ENCODE measurements at regions not wholly inside any gene's neighbourhood (a gene's known extent, or its start where the extent isn't known, plus 50 kb on each side); places are given as distances from the start of the nearest gene placed in this dataset.

DNA sequence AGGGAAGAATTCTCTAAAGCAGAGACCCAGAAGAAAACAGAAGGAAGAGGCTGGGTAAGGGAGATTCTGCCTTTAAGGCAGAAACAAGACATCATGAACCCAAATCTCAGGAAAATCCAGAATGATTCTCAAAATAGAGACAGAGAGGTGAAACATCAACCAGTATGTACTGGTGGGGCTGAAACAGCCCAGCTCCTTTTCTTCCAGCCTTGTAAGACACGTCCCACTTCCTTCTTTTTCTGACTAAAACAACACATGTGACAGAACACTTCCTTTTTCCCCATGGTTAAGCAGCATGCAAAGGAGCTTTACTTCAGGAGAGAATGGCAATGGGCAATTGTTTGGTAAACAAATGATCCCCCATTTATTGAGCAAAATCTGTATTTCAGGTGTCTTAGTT, 230.8 kb upstream of the NR4A3 start:
- TF ChIP-seq CTCF (conservative IDR thresholded peaks at IDR 0.05; ENCODE audit: low read depth, low read length): no peak
- no peak overlapping the region for H3K27ac ChIP-seq
- no peak overlapping the region for H3K4me3 ChIP-seq (IDR thresholded peaks at IDR 0.05; ENCODE audit: insufficient read depth, low read depth, low read length)
- no peak overlapping the region for H3K9ac ChIP-seq
- no peaks in the 10 kb centered on the region for H4K20me1 ChIP-seq (ENCODE audit: insufficient read depth)
- no peak overlapping the region for H2AFZ ChIP-seq (ENCODE audit: low read depth)
- H3K36me3 ChIP-seq (ENCODE audit: insufficient read depth): no peaks in the 10 kb centered on the region
- no peaks in the 10 kb centered on the region for H3K79me2 ChIP-seq (ENCODE audit: insufficient read depth, low read depth)
- H3K27me3 ChIP-seq (ENCODE audit: insufficient read depth, low read depth): no peaks in the 10 kb centered on the region
- peaks cover 11% of the 10 kb centered on the region for H3K4me1 ChIP-seq (ENCODE audit: low read depth, poor library complexity, severe bottlenecking)
- no peak overlapping the region for H3K4me2 ChIP-seq

- no peaks in the 10 kb centered on the region for H3K36me3 ChIP-seq (ENCODE audit: insufficient read depth)
- no peak overlapping the region for H3K4me2 ChIP-seq
- H3K27ac ChIP-seq: no peak overlapping the region
- H2AFZ ChIP-seq (ENCODE audit: low read depth): no peak overlapping the region
- H3K27me3 ChIP-seq (ENCODE audit: insufficient read depth, low read depth): no peaks in the 10 kb centered on the region
- H3K79me2 ChIP-seq (ENCODE audit: insufficient read depth, low read depth): no peaks in the 10 kb centered on the region
- TF ChIP-seq CTCF (conservative IDR thresholded peaks at IDR 0.05; ENCODE audit: low read depth, low read length): no peak
- no peak overlapping the region for H3K9ac ChIP-seq
- H3K4me1 ChIP-seq (ENCODE audit: low read depth, poor library complexity, severe bottlenecking): peaks cover 11% of the 10 kb centered on the region
- H3K4me3 ChIP-seq (IDR thresholded peaks at IDR 0.05; ENCODE audit: insufficient read depth, low read depth, low read length): no peak overlapping the region
- no peaks in the 10 kb centered on the region for H4K20me1 ChIP-seq (ENCODE audit: insufficient read depth)
Observed at GRCh38 chr9:99591770-99592169, 229.9 kb upstream of the NR4A3 start.

- Histone ChIP-seq H3K4me2 (no peak overlapping the region; the same call in 1 of the 2 replicates), H3K9ac (no peak overlapping the region), H3K36me3 (ENCODE audit: insufficient read depth) (no peaks in the 10 kb centered on the region), H4K20me1 (ENCODE audit: insufficient read depth) (no peaks in the 10 kb centered on the region), H3K4me1 (ENCODE audit: low read depth, poor library complexity, severe bottlenecking) (peaks cover 11% of the 10 kb centered on the region), H3K27ac (no peak overlapping the region), H3K27me3 (ENCODE audit: insufficient read depth, low read depth) (no peaks in the 10 kb centered on the region), H3K79me2 (ENCODE audit: insufficient read depth, low read depth) (no peaks in the 10 kb centered on the region), H3K4me3 (IDR thresholded peaks at IDR 0.05; ENCODE audit: insufficient read depth, low read depth, low read length) (no peak overlapping the region), H2AFZ (ENCODE audit: low read depth) (no peak overlapping the region)
- no peak for TF ChIP-seq CTCF (conservative IDR thresholded peaks at IDR 0.05; ENCODE audit: low read depth, low read length)
Observed at GRCh38 chr9:99592834-99593574, 228.7 kb upstream of the NR4A3 start.

GRCh38 chr9:99593610-99594009, 228.1 kb upstream of the NR4A3 start:
- H3K9ac ChIP-seq: no peak overlapping the region
- H3K36me3 ChIP-seq (ENCODE audit: insufficient read depth): no peaks in the 10 kb centered on the region
- no peak overlapping the region for H2AFZ ChIP-seq (ENCODE audit: low read depth)
- no peak overlapping the region for H3K27ac ChIP-seq
- no peak overlapping the region for H3K4me2 ChIP-seq
- H4K20me1 ChIP-seq (ENCODE audit: insufficient read depth): no peaks in the 10 kb centered on the region
- TF ChIP-seq CTCF (conservative IDR thresholded peaks at IDR 0.05; ENCODE audit: low read depth, low read length): no peak
- peaks cover 11% of the 10 kb centered on the region for H3K4me1 ChIP-seq (ENCODE audit: low read depth, poor library complexity, severe bottlenecking)
- no peak overlapping the region for H3K4me3 ChIP-seq (IDR thresholded peaks at IDR 0.05; ENCODE audit: insufficient read depth, low read depth, low read length)
- no peaks in the 10 kb centered on the region for H3K79me2 ChIP-seq (ENCODE audit: insufficient read depth, low read depth)
- H3K27me3 ChIP-seq (ENCODE audit: insufficient read depth, low read depth): no peaks in the 10 kb centered on the region
